GM12878 (cell line): ENCODE measurements at regions not wholly inside any gene's neighbourhood (a gene's known extent, or its start where the extent isn't known, plus 50 kb on each side); places are given as distances from the start of the nearest gene placed in this dataset.

Experiments used
- BRCA1 ChIP-seq: IDR thresholded peaks from 2 replicates; pipeline ENCODE4 v1.6.1; 2011; ENCODE audit warnings: low read depth, low read length, improper control_type of control experiment
- CHD4 ChIP-seq: fragments of 200-600 bp; sonication (generic); IDR thresholded peaks from 2 replicates; pipeline ENCODE4 v1.6.1; 2016; ENCODE audit warnings: mild to moderate bottlenecking
- CREB1 ChIP-seq: IDR thresholded peaks from 2 replicates; pipeline ENCODE4 v1.6.1; 2012; ENCODE audit warnings: low read depth, mild to moderate bottlenecking, inconsistent platforms
- ETV6 ChIP-seq, 2 experiments: fragments of 450-650 bp in 1 of 2; IDR thresholded peaks in 1 of 2; conservative IDR thresholded peaks in 1 of 2; 2 replicates each; pipeline ENCODE4 v1.6.1; 2014; ENCODE audit warnings: antibody characterized with exemption in 1 of 2, borderline replicate concordance in 1 of 2, low read depth in 1 of 2, mild to moderate bottlenecking in 1 of 2, moderate library complexity in 1 of 2
- HDGF ChIP-seq: fragments of 450-650 bp; IDR thresholded peaks from 2 replicates; pipeline ENCODE4 v1.6.1; 2016; ENCODE audit warnings: antibody characterized with exemption
- JUNB ChIP-seq: IDR thresholded peaks from 2 replicates; pipeline ENCODE4 v1.6.1; 2016; ENCODE audit warnings: antibody characterized with exemption, mild to moderate bottlenecking
- NRF1 ChIP-seq: conservative IDR thresholded peaks from 2 replicates; pipeline ENCODE4 v1.6.1; 2011; ENCODE audit warnings: mild to moderate bottlenecking, low read depth, low read length, improper control_type of control experiment
- POLR2A ChIP-seq: IDR thresholded peaks from 2 replicates; pipeline ENCODE4 v1.6.1; 2011; ENCODE audit warnings: low read depth, mild to moderate bottlenecking, low read length
- POLR2AphosphoS5 ChIP-seq: IDR thresholded peaks from 2 replicates; pipeline ENCODE4 v1.6.1; 2011; ENCODE audit warnings: mild to moderate bottlenecking, low read length, inconsistent platforms
- RELB ChIP-seq: fragments of 450-650 bp; IDR thresholded peaks from 2 replicates; pipeline ENCODE4 v1.6.1; 2017; ENCODE audit warnings: low read depth, mild to moderate bottlenecking, moderate library complexity
- SMAD1 ChIP-seq: fragments of 450-650 bp; IDR thresholded peaks from 2 replicates; pipeline ENCODE4 v1.6.1; 2018; ENCODE audit warnings: mild to moderate bottlenecking, low read depth; ENCODE audit not compliant: partially characterized antibody
- TCF3 ChIP-seq: IDR thresholded peaks from 2 replicates; pipeline ENCODE4 v1.6.1; 2012; ENCODE audit warnings: low read depth, mild to moderate bottlenecking, low read length, borderline replicate concordance; ENCODE audit not compliant: insufficient read depth
- USF1 ChIP-seq: IDR thresholded peaks from 2 replicates; pipeline ENCODE4 v1.6.1; 2011; ENCODE audit warnings: borderline replicate concordance, low read depth, mild to moderate bottlenecking, moderate library complexity, mixed read lengths, low read length; ENCODE audit not compliant: insufficient read depth; ENCODE audit errors: extremely low read length
- ZNF622 ChIP-seq: fragments of 450-650 bp; IDR thresholded peaks from 2 replicates; pipeline ENCODE4 v1.6.1; 2017; ENCODE audit warnings: mild to moderate bottlenecking, inconsistent platforms
- TF ChIP-seq, protein P1 (sequence below): IDR thresholded peaks from 2 replicates; pipeline ENCODE4 v1.6.1; 2012; ENCODE audit warnings: improper control_type of control experiment, low read depth, low read length; ENCODE audit not compliant: insufficient replicate concordance

GRCh38 chr6:144536079-144536478, 250.9 kb downstream of the UTRN start (continued):
- TF ChIP-seq, protein P1, sequence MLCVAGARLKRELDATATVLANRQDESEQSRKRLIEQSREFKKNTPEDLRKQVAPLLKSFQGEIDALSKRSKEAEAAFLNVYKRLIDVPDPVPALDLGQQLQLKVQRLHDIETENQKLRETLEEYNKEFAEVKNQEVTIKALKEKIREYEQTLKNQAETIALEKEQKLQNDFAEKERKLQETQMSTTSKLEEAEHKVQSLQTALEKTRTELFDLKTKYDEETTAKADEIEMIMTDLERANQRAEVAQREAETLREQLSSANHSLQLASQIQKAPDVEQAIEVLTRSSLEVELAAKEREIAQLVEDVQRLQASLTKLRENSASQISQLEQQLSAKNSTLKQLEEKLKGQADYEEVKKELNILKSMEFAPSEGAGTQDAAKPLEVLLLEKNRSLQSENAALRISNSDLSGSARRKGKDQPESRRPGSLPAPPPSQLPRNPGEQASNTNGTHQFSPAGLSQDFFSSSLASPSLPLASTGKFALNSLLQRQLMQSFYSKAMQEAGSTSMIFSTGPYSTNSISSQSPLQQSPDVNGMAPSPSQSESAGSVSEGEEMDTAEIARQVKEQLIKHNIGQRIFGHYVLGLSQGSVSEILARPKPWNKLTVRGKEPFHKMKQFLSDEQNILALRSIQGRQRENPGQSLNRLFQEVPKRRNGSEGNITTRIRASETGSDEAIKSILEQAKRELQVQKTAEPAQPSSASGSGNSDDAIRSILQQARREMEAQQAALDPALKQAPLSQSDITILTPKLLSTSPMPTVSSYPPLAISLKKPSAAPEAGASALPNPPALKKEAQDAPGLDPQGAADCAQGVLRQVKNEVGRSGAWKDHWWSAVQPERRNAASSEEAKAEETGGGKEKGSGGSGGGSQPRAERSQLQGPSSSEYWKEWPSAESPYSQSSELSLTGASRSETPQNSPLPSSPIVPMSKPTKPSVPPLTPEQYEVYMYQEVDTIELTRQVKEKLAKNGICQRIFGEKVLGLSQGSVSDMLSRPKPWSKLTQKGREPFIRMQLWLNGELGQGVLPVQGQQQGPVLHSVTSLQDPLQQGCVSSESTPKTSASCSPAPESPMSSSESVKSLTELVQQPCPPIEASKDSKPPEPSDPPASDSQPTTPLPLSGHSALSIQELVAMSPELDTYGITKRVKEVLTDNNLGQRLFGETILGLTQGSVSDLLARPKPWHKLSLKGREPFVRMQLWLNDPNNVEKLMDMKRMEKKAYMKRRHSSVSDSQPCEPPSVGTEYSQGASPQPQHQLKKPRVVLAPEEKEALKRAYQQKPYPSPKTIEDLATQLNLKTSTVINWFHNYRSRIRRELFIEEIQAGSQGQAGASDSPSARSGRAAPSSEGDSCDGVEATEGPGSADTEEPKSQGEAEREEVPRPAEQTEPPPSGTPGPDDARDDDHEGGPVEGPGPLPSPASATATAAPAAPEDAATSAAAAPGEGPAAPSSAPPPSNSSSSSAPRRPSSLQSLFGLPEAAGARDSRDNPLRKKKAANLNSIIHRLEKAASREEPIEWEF, result no peak
- TF ChIP-seq POLR2A (no peak), TCF3 (no peak), BRCA1 (no peak), ETV6 (conservative IDR thresholded peaks at IDR 0.05 in 1 of 2, IDR thresholded peaks at IDR 0.05 in 1 of 2; ENCODE audit: borderline replicate concordance in 1 of 2, low read depth in 1 of 2) (no peak), NRF1 (no peak), RELB (0 out of 2 replicates have a peak, but pooled peaks have one; percentile 15), JUNB (peak; percentile 88), CREB1 (no peak), POLR2AphosphoS5 (no peak), USF1 (no peak), SMAD1 (no peak), HDGF (no peak), ZNF622 (no peak), CHD4 (no peak)
